GM12872 (cell line): ENCODE measurements at regions not wholly inside any gene's neighbourhood (a gene's known extent, or its start where the extent isn't known, plus 50 kb on each side); places are given as distances from the start of the nearest gene placed in this dataset.

ENCODE experiments used
- TF ChIP-seq, protein P1 (sequence below): IDR thresholded peaks from 3 replicates; pipeline ENCODE4 v1.5.1; 2011; ENCODE audit warnings: low read depth, mild to moderate bottlenecking, low read length, moderate library complexity; ENCODE audit not compliant: insufficient read depth

GRCh38 chr2:221350616-221351015 lies 221.5 kb downstream of the EPHA4 start:
- TF ChIP-seq, protein P1, sequence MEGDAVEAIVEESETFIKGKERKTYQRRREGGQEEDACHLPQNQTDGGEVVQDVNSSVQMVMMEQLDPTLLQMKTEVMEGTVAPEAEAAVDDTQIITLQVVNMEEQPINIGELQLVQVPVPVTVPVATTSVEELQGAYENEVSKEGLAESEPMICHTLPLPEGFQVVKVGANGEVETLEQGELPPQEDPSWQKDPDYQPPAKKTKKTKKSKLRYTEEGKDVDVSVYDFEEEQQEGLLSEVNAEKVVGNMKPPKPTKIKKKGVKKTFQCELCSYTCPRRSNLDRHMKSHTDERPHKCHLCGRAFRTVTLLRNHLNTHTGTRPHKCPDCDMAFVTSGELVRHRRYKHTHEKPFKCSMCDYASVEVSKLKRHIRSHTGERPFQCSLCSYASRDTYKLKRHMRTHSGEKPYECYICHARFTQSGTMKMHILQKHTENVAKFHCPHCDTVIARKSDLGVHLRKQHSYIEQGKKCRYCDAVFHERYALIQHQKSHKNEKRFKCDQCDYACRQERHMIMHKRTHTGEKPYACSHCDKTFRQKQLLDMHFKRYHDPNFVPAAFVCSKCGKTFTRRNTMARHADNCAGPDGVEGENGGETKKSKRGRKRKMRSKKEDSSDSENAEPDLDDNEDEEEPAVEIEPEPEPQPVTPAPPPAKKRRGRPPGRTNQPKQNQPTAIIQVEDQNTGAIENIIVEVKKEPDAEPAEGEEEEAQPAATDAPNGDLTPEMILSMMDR: no peak

GRCh38 chr2:221353201-221353600 lies 218.9 kb downstream of the EPHA4 start:
- TF ChIP-seq, protein P1: no peak

GRCh38 chr2:221360312-221360711 lies 211.8 kb downstream of the EPHA4 start:
- TF ChIP-seq, protein P1: no peak

GRCh38 chr2:221360742-221361141 lies 211.4 kb downstream of the EPHA4 start:
- TF ChIP-seq, protein P1: no peak

GRCh38 chr2:221361633-221362032 lies 210.5 kb downstream of the EPHA4 start:
- TF ChIP-seq, protein P1: no peak

- TF ChIP-seq, protein P1: no peak
Observed at GRCh38 chr2:221364672-221365071, 207.4 kb downstream of the EPHA4 start.
